GM12878 (cell line): ENCODE measurements at regions not wholly inside any gene's neighbourhood (a gene's known extent, or its start where the extent isn't known, plus 50 kb on each side); places are given as distances from the start of the nearest gene placed in this dataset.

Experiments
- ATAC-seq: fragments of 200-7000 bp; cut with Tn5 transposase; 3 replicates; pipeline ENCODE4 v1.9.1; 2020; ENCODE audit warnings: mild to moderate bottlenecking, moderate library complexity
- BruUV-seq: library from RNA; stranded (reverse); fragments of 400-500 nt; replicated peaks from 2 replicates; lab custom pipeline; 2021; lab: Mats Ljungman, UMichigan
- CTCF ChIA-PET: fragments of 300-600 bp; sonication (Branson Sonifier 250); formaldehyde crosslinking; extraction: SDS; loops from one replicate; lab custom pipeline; 2021; ENCODE audit warnings: inconsistent platforms; lab: Yijun Ruan, JAX
- POLR2A ChIA-PET: fragments of 350-600 bp; formaldehyde crosslinking; extraction: SDS; loops from one replicate; lab custom pipeline; 2021; ENCODE audit warnings: inconsistent platforms; lab: Charles Lee
- RAD21 ChIA-PET: fragments of 300-600 bp; sonication (Branson Sonifier 250); formaldehyde crosslinking; loops from one replicate; lab custom pipeline; 2023; ENCODE audit warnings: antibody characterized with exemption; ENCODE audit not compliant: unreplicated experiment; lab: Charles Lee
- SMC1A ChIA-PET: fragments of 300-600 bp; sonication (Branson Sonifier 250); formaldehyde crosslinking; loops from one replicate; lab custom pipeline; 2023; ENCODE audit not compliant: unreplicated experiment, uncharacterized antibody; lab: Charles Lee
- DNase-seq: peaks from one replicate; pipeline ENCODE4 v3.0.0-alpha.2; 2011; ENCODE audit warnings: low read depth, low spot score
- FAIRE-seq: peaks from 3 replicates; lab custom pipeline; 2011; peaks lifted over from hg19 to GRCh38; lab: Jason Lieb, UNC
- H2AFZ ChIP-seq: 2 replicates; pipeline ENCODE4 v1.6.0; 2011; ENCODE audit warnings: low read depth, low read length, control low read depth; ENCODE audit not compliant: control insufficient read depth
- H3K27ac ChIP-seq: 2 replicates; pipeline ENCODE4 v1.5.1; 2011; ENCODE audit warnings: control low read depth; ENCODE audit not compliant: control insufficient read depth, insufficient read depth
- H3K27me3 ChIP-seq, 2 experiments: replicated peaks in 1 of 2; 2 replicates each; pipeline versions ENCODE4 v1.6.0 to v1.6.1; 2011; ENCODE audit warnings: low read length in 1 of 2; ENCODE audit not compliant: control insufficient read depth in 2 of 2, insufficient read depth in 2 of 2
- H3K36me3 ChIP-seq, 2 experiments: 2 replicates each; pipeline ENCODE4 v1.5.1; 2011; ENCODE audit warnings: low read length in 1 of 2; ENCODE audit not compliant: control insufficient read depth in 2 of 2, insufficient read depth in 2 of 2
- H3K4me1 ChIP-seq: 2 replicates; pipeline ENCODE4 v1.6.1; 2011; ENCODE audit warnings: mild to moderate bottlenecking, low read length, moderate library complexity, mixed read lengths; ENCODE audit not compliant: control insufficient read depth, insufficient read depth
- H3K4me2 ChIP-seq: 2 replicates; pipeline ENCODE4 v1.6.0; 2011; ENCODE audit warnings: control low read depth; ENCODE audit not compliant: control insufficient read depth, insufficient read depth
- H3K4me3 ChIP-seq: fragments of 200-600 bp; sonication (generic); 2 replicates; pipeline ENCODE4 v1.5.1; 2016
- H3K79me2 ChIP-seq: 2 replicates; pipeline ENCODE4 v1.6.0; 2011; ENCODE audit warnings: low read length; ENCODE audit not compliant: control insufficient read depth, insufficient read depth
- H3K9ac ChIP-seq: 2 replicates; pipeline ENCODE4 v1.8.0; 2011; ENCODE audit warnings: low read length, control low read depth, mixed read lengths; ENCODE audit not compliant: control insufficient read depth, insufficient read depth
- H3K9me3 ChIP-seq: replicated peaks from 3 replicates; pipeline ENCODE4 v1.5.1; 2011; ENCODE audit warnings: mild to moderate bottlenecking, low read length; ENCODE audit not compliant: control insufficient read depth, insufficient read depth
- H4K20me1 ChIP-seq: 2 replicates; pipeline ENCODE4 v1.6.0; 2011; ENCODE audit not compliant: control insufficient read depth, insufficient read depth
- BACH1 ChIP-seq: fragments of 450-650 bp; IDR thresholded peaks from 2 replicates; pipeline ENCODE4 v1.6.1; 2017; ENCODE audit warnings: mild to moderate bottlenecking, borderline replicate concordance
- EP300 ChIP-seq, 2 experiments: fragments of 150-350 bp in 1 of 2; IDR thresholded peaks; 2 replicates each; pipeline ENCODE4 v1.6.1; 2011 to 2012; ENCODE audit warnings: low read depth in 2 of 2, low read length in 2 of 2, borderline replicate concordance in 1 of 2, improper control_type of control experiment in 1 of 2, inconsistent platforms in 1 of 2; ENCODE audit not compliant: control insufficient read depth in 1 of 2
- RB1 ChIP-seq: fragments of 450-650 bp; formaldehyde crosslinking; IDR thresholded peaks from 2 replicates; pipeline ENCODE4 v1.6.1; 2017; ENCODE audit warnings: mild to moderate bottlenecking, borderline replicate concordance
- ZNF207 ChIP-seq: fragments of 450-650 bp; IDR thresholded peaks from 2 replicates; pipeline ENCODE4 v1.6.1; 2014; ENCODE audit warnings: antibody characterized with exemption, mild to moderate bottlenecking, borderline replicate concordance
- ZNF24 ChIP-seq: fragments of 450-650 bp; IDR thresholded peaks from 2 replicates; pipeline ENCODE4 v1.6.1; 2017; ENCODE audit warnings: antibody characterized with exemption, mild to moderate bottlenecking
- ZZZ3 ChIP-seq: IDR thresholded peaks from 2 replicates; pipeline ENCODE4 v1.6.1; 2011; ENCODE audit warnings: low read depth; ENCODE audit not compliant: control insufficient read depth, insufficient read length
- WGBS: methylation state at CpG from one replicate; pipeline ENCODE4 v1.1.6; 2016; ENCODE audit warnings: low lambda C conversion rate; ENCODE audit not compliant: insufficient replicate concordance, insufficient coverage; ENCODE audit errors: missing lambda C conversion rate; 5-methylcytosine and 5-hydroxymethylcytosine counted together
- in situ Hi-C: fragments of 300-500 bp; cut with MboI; formaldehyde crosslinking; loops from 9 replicates; pipeline ENCODE4 v1.14.3; 2018; ENCODE audit warnings: mixed read lengths
- intact Hi-C: fragments of 100-400 bp; cut with micrococcal nuclease; formaldehyde crosslinking; loops from one replicate; pipeline ENCODE4 v1.14.2; 2022; ENCODE audit not compliant: unreplicated experiment
- TF ChIP-seq, protein P1 (sequence below): fragments of 450-650 bp; IDR thresholded peaks from 2 replicates; pipeline ENCODE4 v1.6.1; 2017; ENCODE audit warnings: mild to moderate bottlenecking, low read depth, inconsistent platforms; ENCODE audit not compliant: poor library complexity, severe bottlenecking

- Histone ChIP-seq H3K79me2 (no peaks in the 10 kb centered on the region), H3K9ac (no peak overlapping the region), H3K4me2 (no peak overlapping the region), H3K4me3 (no peak overlapping the region), H3K4me1 (peaks cover 14% of the 10 kb centered on the region), H2AFZ (no peak overlapping the region), H3K36me3 (no peaks in the 10 kb centered on the region), H3K27me3 (no peaks in the 10 kb centered on the region), H4K20me1 (no peaks in the 10 kb centered on the region), H3K9me3 (no peaks in the 10 kb centered on the region), H3K27ac (no peak overlapping the region)
- no peak for ATAC-seq
- in situ Hi-C loops, result loop anchor here (25.0 kb wide), 1 partner anchor 1124 kb away; no protein-coding TSS in a partner anchor
- ChIA-PET CTCF (interaction anchor here (1.1 to 1.7 kb wide), 5 partner anchors 9 to 545 kb away, joined by 3 to 20 read pairs (median 3); no protein-coding TSS in a partner anchor), POLR2A (interaction anchor here (0.9 kb wide), 1 partner anchor 9 kb away, joined by 3 read pairs; no protein-coding TSS in a partner anchor), RAD21 (interaction anchor here (1.4 to 1.7 kb wide), 2 partner anchors 9 to 544 kb away, joined by 5 to 9 read pairs; no protein-coding TSS in a partner anchor), SMC1A (interaction anchor here (0.9 to 3.6 kb wide), 6 partner anchors 9 to 544 kb away, joined by 3 to 16 read pairs (median 4); no protein-coding TSS in a partner anchor)
- no TSS peak for BruUV-seq
- TF ChIP-seq ZNF24, result no peak
- TF ChIP-seq, protein P1, sequence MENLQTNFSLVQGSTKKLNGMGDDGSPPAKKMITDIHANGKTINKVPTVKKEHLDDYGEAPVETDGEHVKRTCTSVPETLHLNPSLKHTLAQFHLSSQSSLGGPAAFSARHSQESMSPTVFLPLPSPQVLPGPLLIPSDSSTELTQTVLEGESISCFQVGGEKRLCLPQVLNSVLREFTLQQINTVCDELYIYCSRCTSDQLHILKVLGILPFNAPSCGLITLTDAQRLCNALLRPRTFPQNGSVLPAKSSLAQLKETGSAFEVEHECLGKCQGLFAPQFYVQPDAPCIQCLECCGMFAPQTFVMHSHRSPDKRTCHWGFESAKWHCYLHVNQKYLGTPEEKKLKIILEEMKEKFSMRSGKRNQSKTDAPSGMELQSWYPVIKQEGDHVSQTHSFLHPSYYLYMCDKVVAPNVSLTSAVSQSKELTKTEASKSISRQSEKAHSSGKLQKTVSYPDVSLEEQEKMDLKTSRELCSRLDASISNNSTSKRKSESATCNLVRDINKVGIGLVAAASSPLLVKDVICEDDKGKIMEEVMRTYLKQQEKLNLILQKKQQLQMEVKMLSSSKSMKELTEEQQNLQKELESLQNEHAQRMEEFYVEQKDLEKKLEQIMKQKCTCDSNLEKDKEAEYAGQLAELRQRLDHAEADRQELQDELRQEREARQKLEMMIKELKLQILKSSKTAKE, result no peak
- TF ChIP-seq EP300 (IDR thresholded peaks at IDR 0.05; ENCODE audit: borderline replicate concordance in 1 of 2, control insufficient read depth in 1 of 2, low read depth in 2 of 2, low read length in 2 of 2), result no peak
- TF ChIP-seq BACH1, result no peak
- TF ChIP-seq RB1, result no peak
- TF ChIP-seq ZZZ3, result no peak
- TF ChIP-seq ZNF207, result no peak
- no peak for FAIRE-seq
- DNase-seq, result no peak
- 80% methylated on average over 4 of the region's 4 CpGs for WGBS
- intact Hi-C loops, result no loop called here
Measured at GRCh38 chr10:63711361-63711760, 190.2 kb downstream of the REEP3 start.
